ENCODE measurements at regions not wholly inside any gene's neighbourhood (a gene's known extent, or its start where the extent isn't known, plus 50 kb on each side); places are given as distances from the start of the nearest gene placed in this dataset.

GRCh38 chr20:60845146-60845545, 406.9 kb upstream of the CDH4 start:
- no peak overlapping the region for H4K8ac ChIP-seq (ENCODE audit: low read depth in 2 of 2, low read length in 2 of 2)
- no peak overlapping the region for H4K91ac ChIP-seq (ENCODE audit: insufficient read depth, low read depth, low read length)
- H3K4ac ChIP-seq (ENCODE audit: low read depth, low read length), result no peak overlapping the region
- H2AK9ac ChIP-seq (replicated peaks; ENCODE audit: low read depth, low read length, poor library complexity), result no peak overlapping the region
- no peak overlapping the region for H2BK120ac ChIP-seq (ENCODE audit: low read depth, low read length)
- TF ChIP-seq RAD21 (IDR thresholded peaks at IDR 0.05; ENCODE audit: low read length), result no peak
- TF ChIP-seq MAFK (IDR thresholded peaks at IDR 0.05; ENCODE audit: low read depth, low read length), result no peak
- TF ChIP-seq POLR2A (IDR thresholded peaks at IDR 0.05; ENCODE audit: low read depth, low read length), result no peak
- no peak for TF ChIP-seq CEBPB (IDR thresholded peaks at IDR 0.05; ENCODE audit: low read depth, low read length)
- no peak for TF ChIP-seq NFE2L2 (IDR thresholded peaks at IDR 0.05; ENCODE audit: low read depth, low read length)
- no peak for TF ChIP-seq CTCF (conservative IDR thresholded peaks at IDR 0.05; ENCODE audit: low read depth, low read length)
- TF ChIP-seq RFX5 (IDR thresholded peaks at IDR 0.05; ENCODE audit: low read depth, low read length), result no peak
- no peak for TF ChIP-seq USF2 (IDR thresholded peaks at IDR 0.05; ENCODE audit: low read depth, low read length)
- no peak for TF ChIP-seq ELK1 (IDR thresholded peaks at IDR 0.05; ENCODE audit: borderline replicate concordance, low read depth, low read length)
- no peak for TF ChIP-seq SMC3 (IDR thresholded peaks at IDR 0.05; ENCODE audit: low read depth, low read length)
- no peak for TF ChIP-seq BHLHE40 (IDR thresholded peaks at IDR 0.05; ENCODE audit: low read depth, low read length)
- no peak for TF ChIP-seq RCOR1 (IDR thresholded peaks at IDR 0.05; ENCODE audit: insufficient replicate concordance, low read length)
- no peak for TF ChIP-seq CHD1 (IDR thresholded peaks at IDR 0.05; ENCODE audit: low read depth, low read length)
- dilution Hi-C loops (cut with HindIII; ENCODE audit: low sequenced_read_pairs, unreplicated experiment), result no loop called here
- no peaks in the 10 kb centered on the region for H3K79me1 ChIP-seq (ENCODE audit: low read depth in 1 of 2, low read length in 2 of 2)
- peaks cover 18% of the 10 kb centered on the region for H3K9me3 ChIP-seq (ENCODE audit: control insufficient read depth, insufficient read depth, low read length)
- H3K36me3 ChIP-seq (ENCODE audit: control insufficient read depth, insufficient read depth, low read length), result no peaks in the 10 kb centered on the region
- no peaks in the 10 kb centered on the region for H3K27me3 ChIP-seq (ENCODE audit: control insufficient read depth, insufficient read depth, low read length)
- no peak overlapping the region for H2BK5ac ChIP-seq (ENCODE audit: low read depth, low read length, poor library complexity, severe bottlenecking)
- no peak overlapping the region for H3K4me2 ChIP-seq (ENCODE audit: low read depth, low read length)
- no peak overlapping the region for H3K27ac ChIP-seq (ENCODE audit: insufficient read depth, low read length)
- H3K18ac ChIP-seq (ENCODE audit: low read depth, low read length), result no peak overlapping the region
- no peak for ATAC-seq (ENCODE audit: low read depth)
- no peak overlapping the region for H3K56ac ChIP-seq (ENCODE audit: extremely low read depth, insufficient read depth, low read length)
- BruUV-seq (replicated peaks), result no TSS peak
- no peak overlapping the region for H3K4me3 ChIP-seq (ENCODE audit: insufficient read depth, low read depth, low read length)
- H3K9ac ChIP-seq (ENCODE audit: low read depth, low read length), result no peak overlapping the region
- H2BK15ac ChIP-seq (ENCODE audit: low read depth, low read length), result no peak overlapping the region
- in situ Hi-C loops (cut with MboI; ENCODE audit: low sequenced_read_pairs), result no loop called here
- CTCF ChIA-PET, result no interaction called here
- no peak overlapping the region for H3K14ac ChIP-seq (replicated peaks; ENCODE audit: low read depth, low read length)
- no peak overlapping the region for H4K5ac ChIP-seq (ENCODE audit: low read depth, low read length)
- H3K23ac ChIP-seq (ENCODE audit: low read depth, low read length), result no peak overlapping the region
- no peaks in the 10 kb centered on the region for H3K4me1 ChIP-seq (ENCODE audit: control insufficient read depth, insufficient read depth, low read length)
- H2AFZ ChIP-seq (replicated peaks; ENCODE audit: low read length, poor library complexity), result no peak overlapping the region
- WGBS, 2 experiments (ENCODE audit: extremely low coverage in 2 of 2, insufficient read length in 1 of 2), result no CpG with 5 or more reads among the region's 4 CpGs
- H3K9me1 ChIP-seq (ENCODE audit: insufficient read depth, low read length), result no peaks in the 10 kb centered on the region
- POLR2A ChIA-PET (ENCODE audit: unreplicated experiment), result no interaction called here
- no peak overlapping the region for H2AK5ac ChIP-seq (ENCODE audit: low read depth, low read length)
- no peaks in the 10 kb centered on the region for H4K20me1 ChIP-seq (ENCODE audit: insufficient read depth, low read length)
- DNase-seq, result no peak
- intact Hi-C loops (cut with micrococcal nuclease), result no loop called here
- no peak overlapping the region for H2BK20ac ChIP-seq (ENCODE audit: low read depth, low read length)
